ENCODE measurements at regions not wholly inside any gene's neighbourhood (a gene's known extent, or its start where the extent isn't known, plus 50 kb on each side); places are given as distances from the start of the nearest gene placed in this dataset.

- TF ChIP-seq EHMT2 (IDR thresholded peaks at IDR 0.05; ENCODE audit: low read depth) (no peak), CTCF (IDR thresholded peaks at IDR 0.05) (no peak), JUNB (IDR thresholded peaks at IDR 0.05) (no peak), MAFK (IDR thresholded peaks at IDR 0.05; ENCODE audit: partially characterized antibody) (no peak), CHD2 (IDR thresholded peaks at IDR 0.05; ENCODE audit: low read length, partially characterized antibody) (no peak), REST (IDR thresholded peaks at IDR 0.05) (no peak)
These were observed 214.1 kb upstream of the PLEKHG7 start for GRCh38 chr12:92488735-92489134.

Data from A549 (cell line).